Thyroid gland (tissue), 4 donors: ENCODE measurements at regions not wholly inside any gene's neighbourhood (a gene's known extent, or its start where the extent isn't known, plus 50 kb on each side); places are given as distances from the start of the nearest gene placed in this dataset.

Experiments used
- DNase-seq, 2 donors: peaks; one replicate each; pipeline ENCODE4 v3.0.0-alpha.2; 2019
- H3K27ac ChIP-seq, 3 donors: fragments of 200-600 bp; sonication (generic); 1 replicate in 2 of 3; 2 replicates in 1 of 3; pipeline ENCODE4 v1.5.1; 2016 to 2019; ENCODE audit warnings: mild to moderate bottlenecking in 1 of 3, moderate library complexity in 1 of 3
- H3K27me3 ChIP-seq: fragments of 200-600 bp; sonication (generic); one replicate; pipeline ENCODE4 v1.5.1; 2019
- H3K36me3 ChIP-seq, 2 donors: fragments of 200-600 bp; sonication (generic); one replicate each; pipeline ENCODE4 v1.5.1; 2016 to 2019
- H3K4me1 ChIP-seq, 2 donors: fragments of 200-600 bp; sonication (generic); one replicate each; pipeline ENCODE4 v1.5.1; 2017 to 2019
- H3K4me3 ChIP-seq, 3 donors: fragments of 200-600 bp; sonication (generic); replicated peaks in 1 of 3; 1 replicate in 2 of 3; 2 replicates in 1 of 3; pipeline ENCODE4 v1.5.1; 2016; ENCODE audit warnings: mild to moderate bottlenecking in 1 of 3
- H3K9me3 ChIP-seq: fragments of 200-600 bp; sonication (generic); one replicate; pipeline ENCODE4 v1.5.1; 2017
- POLR2A ChIP-seq, 2 donors: fragments of 450-650 bp; IDR thresholded peaks; one replicate each; pipeline ENCODE4 v1.6.1; 2017; ENCODE audit warnings: antibody characterized with exemption in 2 of 2, mild to moderate bottlenecking in 2 of 2, moderate library complexity in 1 of 2
- WGBS, 2 donors: methylation state at CpG; one replicate each; pipeline ENCODE4 v1.1.5; 2017; 5-methylcytosine and 5-hydroxymethylcytosine counted together
- intact Hi-C: fragments of 100-400 bp; cut with DNase I; formaldehyde crosslinking; loops from one replicate; pipeline ENCODE4 v1.15.1; 2023
- TF ChIP-seq, protein P1 (sequence below), 6 experiments: fragments of 200-600 bp in 3 of 6; fragments of 450-650 bp in 3 of 6; sonication (generic) in 3 of 6; IDR thresholded peaks; one replicate each; pipeline ENCODE4 v1.5.1; 2016 to 2019; ENCODE audit warnings: antibody characterized with exemption in 6 of 6, mild to moderate bottlenecking in 2 of 6, inconsistent platforms in 1 of 6, moderate library complexity in 1 of 6

DNA sequence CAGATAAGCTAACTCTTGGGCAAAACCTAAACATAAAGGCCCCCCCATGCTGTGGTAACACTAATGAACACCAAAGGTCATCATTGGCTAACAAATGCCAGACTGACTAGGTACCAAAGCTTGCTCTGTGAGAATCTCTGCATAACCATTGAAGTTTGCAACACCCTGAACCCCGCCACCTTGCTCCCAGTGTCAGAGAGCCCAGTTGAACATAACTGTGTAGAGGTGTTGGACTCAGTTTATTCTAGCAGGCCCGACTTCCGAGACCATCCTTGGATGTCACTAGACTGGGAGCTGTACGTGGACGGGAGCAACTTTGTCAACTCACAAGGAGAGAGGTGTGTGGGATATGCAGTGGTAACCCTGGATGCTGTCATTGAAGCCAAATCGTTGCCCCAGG is 602.2 kb downstream of the UQCRFS1 start:
- 87% methylated on average over 6 of the region's 6 CpGs for WGBS, 2 donors
- no peaks in the 10 kb centered on the region for H3K36me3 ChIP-seq
- H3K27me3 ChIP-seq: no peaks in the 10 kb centered on the region
- intact Hi-C loops: no loop called here
- TF ChIP-seq, protein P1, sequence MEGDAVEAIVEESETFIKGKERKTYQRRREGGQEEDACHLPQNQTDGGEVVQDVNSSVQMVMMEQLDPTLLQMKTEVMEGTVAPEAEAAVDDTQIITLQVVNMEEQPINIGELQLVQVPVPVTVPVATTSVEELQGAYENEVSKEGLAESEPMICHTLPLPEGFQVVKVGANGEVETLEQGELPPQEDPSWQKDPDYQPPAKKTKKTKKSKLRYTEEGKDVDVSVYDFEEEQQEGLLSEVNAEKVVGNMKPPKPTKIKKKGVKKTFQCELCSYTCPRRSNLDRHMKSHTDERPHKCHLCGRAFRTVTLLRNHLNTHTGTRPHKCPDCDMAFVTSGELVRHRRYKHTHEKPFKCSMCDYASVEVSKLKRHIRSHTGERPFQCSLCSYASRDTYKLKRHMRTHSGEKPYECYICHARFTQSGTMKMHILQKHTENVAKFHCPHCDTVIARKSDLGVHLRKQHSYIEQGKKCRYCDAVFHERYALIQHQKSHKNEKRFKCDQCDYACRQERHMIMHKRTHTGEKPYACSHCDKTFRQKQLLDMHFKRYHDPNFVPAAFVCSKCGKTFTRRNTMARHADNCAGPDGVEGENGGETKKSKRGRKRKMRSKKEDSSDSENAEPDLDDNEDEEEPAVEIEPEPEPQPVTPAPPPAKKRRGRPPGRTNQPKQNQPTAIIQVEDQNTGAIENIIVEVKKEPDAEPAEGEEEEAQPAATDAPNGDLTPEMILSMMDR (IDR thresholded peaks at IDR 0.05): no peak
- TF ChIP-seq POLR2A (IDR thresholded peaks at IDR 0.05): no peak
- no peak for DNase-seq
- H3K27ac ChIP-seq: no peak overlapping the region
- H3K9me3 ChIP-seq: no peaks in the 10 kb centered on the region
- H3K4me3 ChIP-seq: no peak overlapping the region
- no peaks in the 10 kb centered on the region for H3K4me1 ChIP-seq

DNA sequence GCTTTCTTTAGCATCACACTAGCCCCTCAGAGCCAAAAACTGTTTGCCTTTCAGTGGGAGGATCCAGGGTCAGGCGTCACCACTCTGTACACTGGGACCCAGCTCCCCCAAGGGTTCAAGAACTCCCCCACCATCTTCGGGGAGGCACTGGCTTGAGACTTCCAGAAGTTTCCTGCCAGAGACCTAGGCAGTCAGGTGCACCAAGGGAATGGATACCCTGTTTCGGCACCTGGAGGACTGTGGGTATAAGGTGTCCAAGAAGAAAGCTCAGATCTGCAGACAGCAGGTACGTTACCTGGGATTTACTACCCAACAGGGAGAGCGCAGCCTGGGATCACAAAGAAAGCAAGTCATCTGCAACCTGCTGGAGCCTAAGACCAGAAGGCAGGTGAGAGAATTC is 603.0 kb downstream of the UQCRFS1 start:
- Histone ChIP-seq H3K27me3 (no peaks in the 10 kb centered on the region), H3K9me3 (no peaks in the 10 kb centered on the region), H3K4me1 (no peaks in the 10 kb centered on the region), H3K27ac (no peak overlapping the region), H3K4me3 (no peak overlapping the region), H3K36me3 (no peaks in the 10 kb centered on the region)
- intact Hi-C loops: no loop called here
- no peak for DNase-seq
- 89% methylated on average over 5 of the region's 5 CpGs for WGBS, 2 donors
- TF ChIP-seq POLR2A (IDR thresholded peaks at IDR 0.05): no peak
- TF ChIP-seq, protein P1 (IDR thresholded peaks at IDR 0.05): no peak

DNA sequence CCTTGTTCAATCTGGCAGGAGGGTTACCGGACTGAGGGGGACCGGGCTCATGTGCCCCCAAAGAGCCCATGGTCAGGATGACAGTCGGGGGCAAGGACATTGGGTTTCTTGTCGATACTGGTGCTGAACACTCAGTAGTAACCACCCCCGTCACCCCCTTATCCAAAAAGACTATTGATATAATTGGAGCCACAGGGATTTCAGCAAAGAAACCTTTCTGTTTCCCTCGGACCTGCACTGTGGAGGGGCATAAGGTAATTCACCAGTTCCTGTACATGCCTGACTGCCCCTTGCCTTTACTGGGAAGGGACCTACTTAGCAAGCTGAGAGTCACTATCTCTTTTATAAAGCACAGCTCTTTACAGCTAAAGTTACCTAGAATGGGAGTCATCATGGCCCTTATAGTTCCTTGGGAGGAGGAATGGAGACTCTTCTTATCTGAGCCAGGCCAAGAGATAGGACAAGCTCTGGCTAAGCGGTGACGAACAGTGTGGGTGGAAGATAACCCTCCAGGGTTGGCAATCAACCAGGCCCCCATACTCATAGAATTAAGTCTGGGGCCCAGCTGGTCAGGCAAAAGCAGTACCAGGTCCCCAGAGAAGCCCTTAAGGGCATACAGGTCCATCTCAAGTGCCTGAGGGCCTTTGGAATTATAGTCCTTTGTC is 603.7 kb downstream of the UQCRFS1 start:
- Histone ChIP-seq H3K27me3 (no peaks in the 10 kb centered on the region), H3K9me3 (no peaks in the 10 kb centered on the region), H3K4me1 (no peaks in the 10 kb centered on the region), H3K27ac (no peak overlapping the region), H3K4me3 (no peak overlapping the region), H3K36me3 (no peaks in the 10 kb centered on the region)
- TF ChIP-seq POLR2A (IDR thresholded peaks at IDR 0.05): no peak
- TF ChIP-seq, protein P1 (IDR thresholded peaks at IDR 0.05): no peak
- intact Hi-C loops: no loop called here
- DNase-seq: no peak
- WGBS, 2 donors: 91 to 95% methylated on average over 8 of the region's 8 CpGs

DNA sequence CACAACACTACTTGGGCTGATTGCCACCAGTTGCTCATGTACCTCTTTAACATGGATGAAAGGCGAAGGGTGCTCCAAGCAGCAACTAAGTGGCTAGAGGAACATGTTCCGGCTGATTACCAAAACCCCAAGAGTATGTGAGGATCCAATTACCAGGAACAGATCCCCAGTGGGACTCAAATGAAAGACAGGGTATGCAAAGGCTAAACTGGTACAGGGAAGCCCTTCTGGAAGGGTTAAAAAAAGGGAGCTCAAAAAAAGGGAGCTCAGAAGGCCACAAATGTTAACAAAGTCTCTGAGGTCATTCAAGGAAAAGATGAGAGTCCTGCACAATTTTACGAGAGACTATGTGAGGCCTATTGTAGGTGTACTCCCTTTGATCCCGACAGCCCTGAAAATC is 604.7 kb downstream of the UQCRFS1 start:
- no peak overlapping the region for H3K27ac ChIP-seq
- no peaks in the 10 kb centered on the region for H3K27me3 ChIP-seq
- TF ChIP-seq POLR2A (IDR thresholded peaks at IDR 0.05): no peak
- TF ChIP-seq, protein P1 (IDR thresholded peaks at IDR 0.05): no peak

DNA sequence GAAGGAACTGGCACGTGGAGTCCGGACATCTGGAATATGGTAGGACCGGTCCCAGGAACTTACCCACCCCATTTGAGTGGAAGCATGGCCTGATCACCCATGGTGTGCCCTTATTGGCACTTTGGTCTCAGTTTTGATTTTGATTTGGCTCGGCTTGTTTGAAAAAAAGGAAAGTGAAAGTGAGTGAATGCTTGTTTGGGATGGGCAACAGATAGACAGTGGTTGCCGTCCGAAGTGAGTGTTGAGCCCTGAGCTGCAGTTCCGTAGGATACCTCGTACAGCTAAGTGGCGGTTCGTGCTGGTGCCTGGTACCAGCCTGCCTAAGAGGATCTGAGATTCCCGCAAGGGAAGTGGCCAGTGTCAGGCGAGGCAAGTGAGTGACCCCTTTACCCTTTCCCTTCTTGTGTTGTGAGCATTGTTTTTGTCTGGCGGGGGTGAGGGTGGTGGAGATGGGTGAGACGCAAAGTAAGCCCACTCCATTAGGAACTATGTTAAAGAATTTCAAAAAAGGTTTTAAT is 605.8 kb downstream of the UQCRFS1 start:
- no peak for DNase-seq
- no peaks in the 10 kb centered on the region for H3K27me3 ChIP-seq
- 95 to 97% methylated on average over 11 to 14 of the region's 14 CpGs for WGBS, 2 donors
- no peaks in the 10 kb centered on the region for H3K4me1 ChIP-seq
- H3K4me3 ChIP-seq: no peak overlapping the region
- intact Hi-C loops: no loop called here
- TF ChIP-seq POLR2A (IDR thresholded peaks at IDR 0.05): no peak
- TF ChIP-seq, protein P1 (IDR thresholded peaks at IDR 0.05): no peak
- H3K27ac ChIP-seq: no peak overlapping the region
- no peaks in the 10 kb centered on the region for H3K36me3 ChIP-seq
- no peaks in the 10 kb centered on the region for H3K9me3 ChIP-seq

More for the DNA sequence above, 604.7 kb downstream of the UQCRFS1 start:
- Histone ChIP-seq H3K9me3 (no peaks in the 10 kb centered on the region), H3K36me3 (no peaks in the 10 kb centered on the region), H3K4me3 (no peak overlapping the region), H3K4me1 (no peaks in the 10 kb centered on the region)
- WGBS, 2 donors: 89 to 93% methylated on average over 4 of the region's 4 CpGs
- no peak for DNase-seq
- intact Hi-C loops: no loop called here
